Fibroblast of lung (primary cell): ENCODE measurements at regions not wholly inside any gene's neighbourhood (a gene's known extent, or its start where the extent isn't known, plus 50 kb on each side); places are given as distances from the start of the nearest gene placed in this dataset.

Experiments
- DNase-seq, 2 donors: peaks; one replicate each; pipeline versions ENCODE4 v3.0.0 to v3.0.0-alpha.2; 2010; ENCODE audit warnings: low read depth in 2 of 2
- H2AFZ ChIP-seq: 2 replicates; pipeline ENCODE4 v1.5.1; 2012; ENCODE audit warnings: low read length, control low read depth, inconsistent platforms
- H3K27ac ChIP-seq: 2 replicates; pipeline ENCODE4 v1.5.1; 2011; ENCODE audit warnings: low read length, control low read depth; ENCODE audit not compliant: insufficient read depth
- H3K27me3 ChIP-seq: 2 replicates; pipeline ENCODE4 v1.5.1; 2011; ENCODE audit warnings: mild to moderate bottlenecking, low read length; ENCODE audit not compliant: control insufficient read depth, insufficient read depth
- H3K36me3 ChIP-seq: 2 replicates; pipeline ENCODE4 v1.5.1; 2011; ENCODE audit warnings: low read length; ENCODE audit not compliant: control insufficient read depth, insufficient read depth
- H3K4me1 ChIP-seq: 2 replicates; pipeline ENCODE4 v1.5.1; 2011; ENCODE audit warnings: low read length; ENCODE audit not compliant: control insufficient read depth, insufficient read depth; ENCODE audit errors: extremely low read depth
- H3K4me2 ChIP-seq: 2 replicates; pipeline ENCODE4 v1.5.1; 2011; ENCODE audit warnings: low read length, control low read depth; ENCODE audit not compliant: insufficient read depth; ENCODE audit errors: extremely low read depth
- H3K4me3 ChIP-seq, 4 experiments: fragments of 200-600 bp in 1 of 4; sonication (generic) in 1 of 4; replicated peaks in 1 of 4; 2 replicates each; pipeline ENCODE4 v1.5.1; 2011 to 2016; ENCODE audit warnings: low read length in 4 of 4, low read depth in 3 of 4, mild to moderate bottlenecking in 3 of 4, control low read depth in 2 of 4, inconsistent platforms in 1 of 4, mixed read lengths in 1 of 4; ENCODE audit not compliant: insufficient read depth in 1 of 4; ENCODE audit errors: control extremely low read depth in 1 of 4
- H3K79me2 ChIP-seq: 2 replicates; pipeline ENCODE4 v1.5.1; 2012; ENCODE audit warnings: mild to moderate bottlenecking, low read length, inconsistent platforms; ENCODE audit not compliant: control insufficient read depth, insufficient read depth
- H3K9ac ChIP-seq: 2 replicates; pipeline ENCODE4 v1.5.1; 2011; ENCODE audit warnings: mild to moderate bottlenecking, low read length, control low read depth; ENCODE audit not compliant: insufficient read depth
- H3K9me3 ChIP-seq: 2 replicates; pipeline ENCODE4 v1.5.1; 2012; ENCODE audit warnings: low read depth, low read length; ENCODE audit not compliant: control insufficient read depth, insufficient read depth
- H4K20me1 ChIP-seq: 2 replicates; pipeline ENCODE4 v1.5.1; 2011; ENCODE audit warnings: low read length; ENCODE audit not compliant: control insufficient read depth, insufficient read depth; ENCODE audit errors: extremely low read depth
- EZH2 ChIP-seq: IDR thresholded peaks from 2 replicates; pipeline ENCODE4 v1.5.1; 2012; ENCODE audit warnings: low read length, control low read depth, mild to moderate bottlenecking; ENCODE audit errors: missing control alignments
- TF ChIP-seq, protein P1 (sequence below), 2 donors: IDR thresholded peaks in 1 of 2; conservative IDR thresholded peaks in 1 of 2; 1 replicate in 1 of 2; 2 replicates in 1 of 2; pipeline ENCODE4 v1.5.1; 2011 to 2012; ENCODE audit warnings: low read length in 2 of 2, control low read depth in 1 of 2, inconsistent platforms in 1 of 2, low read depth in 1 of 2, mild to moderate bottlenecking in 1 of 2

DNA sequence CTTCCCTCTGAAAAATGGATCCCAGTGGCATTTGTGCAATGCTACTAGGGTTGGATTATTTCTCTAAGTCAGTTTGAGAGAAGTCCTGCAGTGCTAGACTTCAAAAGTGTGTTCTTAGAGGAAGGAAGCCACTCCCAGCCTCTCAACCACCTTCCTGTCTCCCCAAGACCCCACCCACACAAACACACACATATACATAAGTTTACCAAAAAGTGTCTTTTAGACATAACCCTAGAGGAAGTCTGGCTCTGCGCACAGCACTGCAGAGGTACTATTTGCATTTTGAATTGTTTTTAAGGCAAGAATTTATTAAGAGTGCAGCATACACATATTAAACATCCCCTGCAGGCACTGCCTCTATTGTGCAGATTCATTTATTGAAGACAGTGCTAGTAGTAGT lies 127.3 kb downstream of the HHIPL2 start:
- Histone ChIP-seq H3K4me2 (no peak overlapping the region), H3K9me3 (no peaks in the 10 kb centered on the region), H3K27ac (no peak overlapping the region), H3K4me1 (no peaks in the 10 kb centered on the region), H3K79me2 (no peaks in the 10 kb centered on the region), H3K27me3 (no peaks in the 10 kb centered on the region), H2AFZ (no peak overlapping the region), H3K4me3 (no peak overlapping the region), H3K9ac (no peak overlapping the region), H4K20me1 (no peaks in the 10 kb centered on the region), H3K36me3 (no peaks in the 10 kb centered on the region)
- no peak for TF ChIP-seq EZH2
- no peak for DNase-seq

DNA sequence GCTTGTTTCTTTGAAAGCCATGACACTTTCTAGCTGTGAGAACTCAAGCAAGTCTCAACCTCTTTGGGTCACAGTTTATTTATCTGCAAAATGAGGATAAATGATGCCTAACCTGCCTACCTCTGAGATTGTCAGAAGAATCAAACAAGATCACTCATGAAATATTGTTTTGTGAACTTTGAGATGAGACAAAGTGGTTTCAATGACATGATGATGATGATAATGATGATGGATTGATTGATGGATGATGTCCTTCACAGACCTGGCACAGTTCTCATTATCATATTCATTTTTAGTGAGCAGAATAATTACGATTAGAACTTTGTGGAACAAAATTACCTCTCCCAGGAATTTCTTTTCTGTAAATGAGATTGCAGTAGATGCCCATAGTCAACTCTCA lies 129.2 kb downstream of the HHIPL2 start:
- H2AFZ ChIP-seq, result no peak overlapping the region
- no peak overlapping the region for H3K4me3 ChIP-seq
- no peaks in the 10 kb centered on the region for H3K36me3 ChIP-seq
- no peaks in the 10 kb centered on the region for H3K9me3 ChIP-seq
- no peak overlapping the region for H3K4me2 ChIP-seq
- no peak for DNase-seq
- H3K79me2 ChIP-seq, result no peaks in the 10 kb centered on the region
- no peaks in the 10 kb centered on the region for H3K4me1 ChIP-seq
- no peak for TF ChIP-seq EZH2
- TF ChIP-seq, protein P1, sequence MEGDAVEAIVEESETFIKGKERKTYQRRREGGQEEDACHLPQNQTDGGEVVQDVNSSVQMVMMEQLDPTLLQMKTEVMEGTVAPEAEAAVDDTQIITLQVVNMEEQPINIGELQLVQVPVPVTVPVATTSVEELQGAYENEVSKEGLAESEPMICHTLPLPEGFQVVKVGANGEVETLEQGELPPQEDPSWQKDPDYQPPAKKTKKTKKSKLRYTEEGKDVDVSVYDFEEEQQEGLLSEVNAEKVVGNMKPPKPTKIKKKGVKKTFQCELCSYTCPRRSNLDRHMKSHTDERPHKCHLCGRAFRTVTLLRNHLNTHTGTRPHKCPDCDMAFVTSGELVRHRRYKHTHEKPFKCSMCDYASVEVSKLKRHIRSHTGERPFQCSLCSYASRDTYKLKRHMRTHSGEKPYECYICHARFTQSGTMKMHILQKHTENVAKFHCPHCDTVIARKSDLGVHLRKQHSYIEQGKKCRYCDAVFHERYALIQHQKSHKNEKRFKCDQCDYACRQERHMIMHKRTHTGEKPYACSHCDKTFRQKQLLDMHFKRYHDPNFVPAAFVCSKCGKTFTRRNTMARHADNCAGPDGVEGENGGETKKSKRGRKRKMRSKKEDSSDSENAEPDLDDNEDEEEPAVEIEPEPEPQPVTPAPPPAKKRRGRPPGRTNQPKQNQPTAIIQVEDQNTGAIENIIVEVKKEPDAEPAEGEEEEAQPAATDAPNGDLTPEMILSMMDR (conservative IDR thresholded peaks at IDR 0.05 in 1 of 2, IDR thresholded peaks at IDR 0.05 in 1 of 2; ENCODE audit: low read depth in 1 of 2, low read length in 2 of 2), result no peak
- H4K20me1 ChIP-seq, result no peaks in the 10 kb centered on the region
- H3K27ac ChIP-seq, result no peak overlapping the region
- no peak overlapping the region for H3K9ac ChIP-seq
- H3K27me3 ChIP-seq, result no peaks in the 10 kb centered on the region

DNA sequence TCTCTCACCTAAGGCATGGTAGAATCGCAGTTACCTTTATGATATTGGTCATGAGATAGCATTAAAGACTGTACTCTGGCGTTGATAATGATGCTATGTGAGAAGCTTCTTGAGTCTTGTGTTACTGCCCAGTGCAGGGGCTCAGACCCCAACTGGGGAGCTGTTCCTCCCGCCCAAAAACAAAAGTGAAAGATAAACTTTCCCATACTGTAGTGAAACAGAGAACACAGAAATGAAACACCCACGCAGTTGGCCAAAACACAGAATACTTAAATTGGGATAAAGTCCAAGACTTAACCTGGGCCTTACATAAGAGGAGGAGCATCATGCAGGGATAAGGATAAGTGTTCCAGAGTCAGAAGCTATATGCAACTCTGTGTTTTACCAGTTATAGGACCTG lies 130.6 kb downstream of the HHIPL2 start:
- Histone ChIP-seq H3K4me3 (no peak overlapping the region), H3K9ac (no peak overlapping the region), H3K79me2 (no peaks in the 10 kb centered on the region), H3K9me3 (no peaks in the 10 kb centered on the region), H3K27me3 (no peaks in the 10 kb centered on the region), H3K4me1 (no peaks in the 10 kb centered on the region), H3K4me2 (no peak overlapping the region), H3K27ac (no peak overlapping the region), H3K36me3 (no peaks in the 10 kb centered on the region), H2AFZ (no peak overlapping the region), H4K20me1 (no peaks in the 10 kb centered on the region)
- TF ChIP-seq EZH2, result no peak
- TF ChIP-seq, protein P1 (conservative IDR thresholded peaks at IDR 0.05 in 1 of 2, IDR thresholded peaks at IDR 0.05 in 1 of 2; ENCODE audit: low read depth in 1 of 2, low read length in 2 of 2), result no peak
- DNase-seq, result no peak
